SU-DHL-6 (cell line): ENCODE measurements at regions not wholly inside any gene's neighbourhood (a gene's known extent, or its start where the extent isn't known, plus 50 kb on each side); places are given as distances from the start of the nearest gene placed in this dataset.

Experiments
- H2AFZ ChIP-seq: fragments of 200-600 bp; sonication (generic); 2 replicates; pipeline ENCODE4 v1.6.1; 2014; ENCODE audit warnings: low read depth, mild to moderate bottlenecking, moderate library complexity, mixed read lengths, antibody characterized with exemption, low read length; ENCODE audit not compliant: severe bottlenecking
- H3F3A ChIP-seq: fragments of 200-600 bp; shearing (Covaris generic); 2 replicates; pipeline ENCODE4 v1.6.0; 2016; ENCODE audit warnings: antibody characterized with exemption, mild to moderate bottlenecking; ENCODE audit not compliant: insufficient read depth
- H3K27ac ChIP-seq: fragments of 200-600 bp; sonication (generic); 2 replicates; pipeline ENCODE4 v1.5.1; 2016; ENCODE audit warnings: low read depth, mild to moderate bottlenecking, low read length, moderate library complexity, mixed read lengths
- H3K27me3 ChIP-seq: fragments of 200-600 bp; sonication (generic), shearing (Covaris generic); 2 replicates; pipeline ENCODE4 v1.6.0; 2014; ENCODE audit warnings: mild to moderate bottlenecking, low read length
- H3K36me3 ChIP-seq: fragments of 200-600 bp; sonication (generic); 2 replicates; pipeline ENCODE4 v1.6.1; 2014; ENCODE audit warnings: mild to moderate bottlenecking, low read length, mixed read lengths
- H3K4me2 ChIP-seq: fragments of 300-600, 200-600 bp; shearing (Covaris generic), sonication (generic); 2 replicates; pipeline ENCODE4 v1.6.0; 2014; ENCODE audit warnings: low read length, low read depth, mild to moderate bottlenecking; ENCODE audit not compliant: poor library complexity, severe bottlenecking
- H3K4me3 ChIP-seq: fragments of 200-600 bp; sonication (generic); 2 replicates; pipeline ENCODE4 v1.5.1; 2014; ENCODE audit warnings: antibody characterized with exemption, low read length, mild to moderate bottlenecking, mixed read lengths; ENCODE audit not compliant: insufficient read depth, poor library complexity, severe bottlenecking
- H3K79me2 ChIP-seq: fragments of 200-600 bp; sonication (generic); 2 replicates; pipeline ENCODE4 v1.6.1; 2014; ENCODE audit warnings: mild to moderate bottlenecking, low read length, moderate library complexity; ENCODE audit not compliant: insufficient read depth
- H3K9ac ChIP-seq: fragments of 200-600 bp; sonication (generic); 2 replicates; pipeline ENCODE4 v1.7.0; 2014; ENCODE audit warnings: mild to moderate bottlenecking, low read length
- H3K9me2 ChIP-seq: fragments of 200-600 bp; sonication (generic); replicated peaks from 2 replicates; pipeline ENCODE4 v1.6.1; 2014; ENCODE audit warnings: low read length; ENCODE audit not compliant: insufficient read depth
- H3K9me3 ChIP-seq: fragments of 200-600 bp; sonication (generic); 2 replicates; pipeline ENCODE4 v1.6.1; 2014; ENCODE audit warnings: low read length, mixed read lengths; ENCODE audit not compliant: insufficient read depth
- H4K20me1 ChIP-seq: fragments of 200-600 bp; sonication (generic); 2 replicates; pipeline ENCODE4 v1.6.1; 2014; ENCODE audit warnings: low read depth, mild to moderate bottlenecking, antibody characterized with exemption, low read length, moderate library complexity, mixed read lengths
- EZH2phosphoT487 ChIP-seq: fragments of 200-600 bp; sonication (generic), shearing (Covaris generic); conservative IDR thresholded peaks from 2 replicates; pipeline ENCODE4 v1.6.1; 2018; ENCODE audit warnings: mild to moderate bottlenecking, antibody characterized with exemption, low read length, moderate library complexity, mixed read lengths
- TF ChIP-seq, protein P1 (sequence below): fragments of 200-600 bp; sonication (generic); IDR thresholded peaks from one replicate; pipeline ENCODE4 v1.5.1; 2017; ENCODE audit warnings: antibody characterized with exemption, mild to moderate bottlenecking, low read length, moderate library complexity; ENCODE audit not compliant: insufficient read depth, poor library complexity, severe bottlenecking

DNA sequence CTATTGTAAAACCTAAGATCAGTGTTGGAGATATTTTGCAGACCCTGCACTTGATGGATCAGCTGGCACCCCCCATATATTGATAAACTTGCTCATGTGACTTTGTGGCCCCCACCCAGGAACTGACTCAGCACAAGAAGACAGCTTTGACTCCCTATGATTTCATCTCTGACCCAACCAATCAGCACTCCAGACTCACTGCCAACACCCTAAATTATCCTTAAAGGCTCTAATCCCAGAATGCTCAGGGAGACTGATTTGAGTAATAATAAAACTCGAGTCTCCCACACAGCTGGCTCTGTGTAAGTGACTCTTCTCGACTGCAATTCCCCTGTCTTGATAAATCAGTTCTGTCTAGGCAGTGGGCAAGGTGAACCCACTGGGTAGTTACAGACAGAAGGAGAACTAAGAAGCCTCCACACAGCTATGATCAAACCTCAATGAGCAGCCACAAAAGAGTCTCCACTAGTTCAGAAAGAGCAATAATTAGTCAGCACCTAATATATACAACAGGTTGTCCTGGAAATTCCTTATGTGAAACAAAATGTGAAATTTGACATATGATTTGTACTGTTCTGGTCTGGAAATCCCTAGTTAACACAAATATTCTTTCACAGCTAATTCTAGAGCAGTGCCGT lies 52.2 kb downstream of the ACTL7B start:
- no peak for TF ChIP-seq EZH2phosphoT487
- TF ChIP-seq, protein P1, sequence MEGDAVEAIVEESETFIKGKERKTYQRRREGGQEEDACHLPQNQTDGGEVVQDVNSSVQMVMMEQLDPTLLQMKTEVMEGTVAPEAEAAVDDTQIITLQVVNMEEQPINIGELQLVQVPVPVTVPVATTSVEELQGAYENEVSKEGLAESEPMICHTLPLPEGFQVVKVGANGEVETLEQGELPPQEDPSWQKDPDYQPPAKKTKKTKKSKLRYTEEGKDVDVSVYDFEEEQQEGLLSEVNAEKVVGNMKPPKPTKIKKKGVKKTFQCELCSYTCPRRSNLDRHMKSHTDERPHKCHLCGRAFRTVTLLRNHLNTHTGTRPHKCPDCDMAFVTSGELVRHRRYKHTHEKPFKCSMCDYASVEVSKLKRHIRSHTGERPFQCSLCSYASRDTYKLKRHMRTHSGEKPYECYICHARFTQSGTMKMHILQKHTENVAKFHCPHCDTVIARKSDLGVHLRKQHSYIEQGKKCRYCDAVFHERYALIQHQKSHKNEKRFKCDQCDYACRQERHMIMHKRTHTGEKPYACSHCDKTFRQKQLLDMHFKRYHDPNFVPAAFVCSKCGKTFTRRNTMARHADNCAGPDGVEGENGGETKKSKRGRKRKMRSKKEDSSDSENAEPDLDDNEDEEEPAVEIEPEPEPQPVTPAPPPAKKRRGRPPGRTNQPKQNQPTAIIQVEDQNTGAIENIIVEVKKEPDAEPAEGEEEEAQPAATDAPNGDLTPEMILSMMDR = no peak

DNA sequence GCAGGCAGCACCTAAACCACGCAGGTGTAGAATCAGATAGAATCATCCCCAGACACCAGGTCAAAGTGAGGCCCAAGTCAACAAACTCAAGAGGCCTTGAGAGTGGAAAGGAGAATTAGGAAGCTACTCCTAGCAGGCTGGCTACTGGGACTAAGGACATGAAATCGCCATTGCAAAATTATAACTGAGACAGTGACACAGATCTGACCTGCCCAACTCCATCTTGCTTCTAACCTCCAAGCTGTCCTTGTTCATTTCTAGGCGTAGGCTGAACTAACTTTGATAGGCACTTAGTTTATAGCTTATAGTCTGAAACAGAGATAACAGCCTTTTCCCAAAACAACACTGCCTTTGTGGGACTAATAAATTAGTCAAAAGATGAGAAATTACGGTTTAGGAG lies 52.8 kb downstream of the ACTL7B start:
- H2AFZ ChIP-seq = no peak overlapping the region
- H3K4me3 ChIP-seq = no peak overlapping the region
- TF ChIP-seq EZH2phosphoT487 = no peak
- TF ChIP-seq, protein P1 = no peak
- H3F3A ChIP-seq = no peaks in the 10 kb centered on the region
- no peaks in the 10 kb centered on the region for H3K36me3 ChIP-seq
- H3K9ac ChIP-seq = no peak overlapping the region
- H3K4me2 ChIP-seq = no peak overlapping the region
- no peaks in the 10 kb centered on the region for H3K27me3 ChIP-seq
- no peak overlapping the region for H3K27ac ChIP-seq
- no peaks in the 10 kb centered on the region for H3K9me3 ChIP-seq
- no peaks in the 10 kb centered on the region for H3K79me2 ChIP-seq
- no peaks in the 10 kb centered on the region for H3K9me2 ChIP-seq
- H4K20me1 ChIP-seq = no peaks in the 10 kb centered on the region

More for the DNA sequence above, 52.2 kb downstream of the ACTL7B start:
- Histone ChIP-seq H3K4me3 (no peak overlapping the region), H3K9me3 (no peaks in the 10 kb centered on the region), H3F3A (no peaks in the 10 kb centered on the region), H3K36me3 (no peaks in the 10 kb centered on the region), H3K9ac (no peak overlapping the region), H4K20me1 (no peaks in the 10 kb centered on the region), H3K9me2 (no peaks in the 10 kb centered on the region), H3K79me2 (no peaks in the 10 kb centered on the region), H3K27ac (no peak overlapping the region), H3K27me3 (no peaks in the 10 kb centered on the region), H3K4me2 (no peak overlapping the region), H2AFZ (no peak overlapping the region)

DNA sequence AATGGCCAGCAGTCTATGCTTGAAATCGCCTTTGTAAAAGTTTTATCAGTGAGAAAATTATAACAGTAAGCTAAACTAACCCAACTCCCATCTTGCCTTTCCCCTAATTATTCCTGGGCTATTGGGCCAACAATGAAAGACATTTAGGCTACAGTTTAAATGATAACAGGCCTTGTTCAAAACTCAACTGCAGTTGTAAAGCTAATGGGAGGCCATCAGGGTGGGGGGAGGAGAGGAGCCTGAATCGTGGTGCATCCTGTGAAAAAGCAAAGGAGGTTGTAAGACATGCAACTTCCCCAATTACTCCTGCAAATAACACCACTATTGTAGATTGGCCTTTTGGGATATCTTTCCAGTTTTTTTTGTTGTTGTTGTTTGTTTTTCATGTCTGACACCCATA lies 53.8 kb downstream of the ACTL7B start:
- Histone ChIP-seq H3K9me2 (no peaks in the 10 kb centered on the region), H3K79me2 (no peaks in the 10 kb centered on the region), H4K20me1 (no peaks in the 10 kb centered on the region), H3K27ac (no peak overlapping the region), H3K9ac (no peak overlapping the region), H3K4me3 (no peak overlapping the region), H3K36me3 (no peaks in the 10 kb centered on the region), H3K4me2 (no peak overlapping the region), H2AFZ (no peak overlapping the region), H3K27me3 (no peaks in the 10 kb centered on the region), H3F3A (no peaks in the 10 kb centered on the region), H3K9me3 (no peaks in the 10 kb centered on the region)
- TF ChIP-seq EZH2phosphoT487 = no peak
- TF ChIP-seq, protein P1 = no peak
